Spleen (tissue), 11 donors: ENCODE measurements at regions not wholly inside any gene's neighbourhood (a gene's known extent, or its start where the extent isn't known, plus 50 kb on each side); places are given as distances from the start of the nearest gene placed in this dataset.

Source experiments
- DNase-seq: peaks from one replicate; pipeline ENCODE4 v3.0.0-alpha.2; 2020
- H3K27ac ChIP-seq, 8 donors: fragments of 200-600 bp; sonication (generic) in 7 of 8; 1 replicate in 4 of 8; 2 replicates in 4 of 8; pipeline versions ENCODE4 v1.5.0 to v1.8.0; 2016 to 2021; ENCODE audit warnings: inconsistent platforms in 4 of 8, mild to moderate bottlenecking in 4 of 8, moderate library complexity in 1 of 8
- H3K27me3 ChIP-seq, 7 donors: fragments of 200-600 bp; sonication (generic) in 6 of 7; replicated peaks in 1 of 7; 1 replicate in 4 of 7; 2 replicates in 3 of 7; pipeline versions ENCODE4 v1.5.0 to v1.8.0; 2016 to 2021; ENCODE audit warnings: inconsistent platforms in 3 of 7, mild to moderate bottlenecking in 1 of 7
- H3K36me3 ChIP-seq, 6 donors: fragments of 200-600 bp; sonication (generic) in 5 of 6; 1 replicate in 4 of 6; 2 replicates in 2 of 6; pipeline versions ENCODE4 v1.5.0 to v1.8.0; 2016 to 2021; ENCODE audit warnings: inconsistent platforms in 2 of 6
- H3K4me1 ChIP-seq, 6 donors: fragments of 200-600 bp; sonication (generic) in 5 of 6; 1 replicate in 3 of 6; 2 replicates in 3 of 6; pipeline versions ENCODE4 v1.5.0 to v1.8.0; 2016 to 2021; ENCODE audit warnings: inconsistent platforms in 3 of 6
- H3K4me3 ChIP-seq, 8 donors: fragments of 200-600 bp; sonication (generic) in 7 of 8; 1 replicate in 4 of 8; 2 replicates in 4 of 8; pipeline versions ENCODE4 v1.5.0 to v1.8.0; 2016 to 2021; ENCODE audit warnings: inconsistent platforms in 4 of 8, mild to moderate bottlenecking in 4 of 8, moderate library complexity in 2 of 8
- H3K9me3 ChIP-seq, 8 donors: fragments of 200-600 bp; sonication (generic) in 7 of 8; 1 replicate in 4 of 8; 2 replicates in 4 of 8; pipeline versions ENCODE4 v1.5.0 to v1.8.0; 2016 to 2021; ENCODE audit warnings: inconsistent platforms in 4 of 8
- POLR2A ChIP-seq, 3 donors: fragments of 450-650 bp; IDR thresholded peaks; one replicate each; pipeline ENCODE4 v1.5.1; 2017; ENCODE audit warnings: antibody characterized with exemption in 3 of 3, mild to moderate bottlenecking in 1 of 3
- POLR2AphosphoS5 ChIP-seq, 3 donors: sonication (generic); formaldehyde crosslinking; IDR thresholded peaks; one replicate each; pipeline ENCODE4 v1.5.1; 2017; ENCODE audit warnings: antibody characterized with exemption in 3 of 3
- WGBS, 5 donors: extraction: QIAGEN DNeasy Blood & Tissue Kit in 3 of 5; methylation state at CpG; one replicate each; pipeline versions ENCODE4 v1.1.5 to v1.1.7; 2013 to 2018; 5-methylcytosine and 5-hydroxymethylcytosine counted together
- intact Hi-C: fragments of 100-400 bp; cut with DNase I; formaldehyde crosslinking; loops from one replicate; pipeline ENCODE4 v1.15.0; 2023; ENCODE audit warnings: low total_unique reads
- TF ChIP-seq, protein P1 (sequence below), 11 experiments: fragments of 200-600 bp in 7 of 11; fragments of 450-650 bp in 4 of 11; sonication (generic) in 4 of 11; IDR thresholded peaks in 8 of 11; conservative IDR thresholded peaks in 3 of 11; 1 replicate in 7 of 11; 2 replicates in 4 of 11; pipeline versions ENCODE4 v1.4.0 to v1.8.0; 2016 to 2021; ENCODE audit warnings: antibody characterized with exemption in 11 of 11, inconsistent platforms in 4 of 11, mild to moderate bottlenecking in 1 of 11
- donor health status: healthy with polysubstance abuse.
- donor health status: DM: no; HTN: no; CAD: no; lungs with moderate emphysema.
- donor health status: DM: no; HTN: no; CAD: no.
- donor health status: Bipolar disorder and iron deficiency.
- donor health status: healthy.
- donor health status: DM: no; HTN: no; CAD: no.
- donor health status: DM: yes; HTN: yes; CAD: no.

DNA sequence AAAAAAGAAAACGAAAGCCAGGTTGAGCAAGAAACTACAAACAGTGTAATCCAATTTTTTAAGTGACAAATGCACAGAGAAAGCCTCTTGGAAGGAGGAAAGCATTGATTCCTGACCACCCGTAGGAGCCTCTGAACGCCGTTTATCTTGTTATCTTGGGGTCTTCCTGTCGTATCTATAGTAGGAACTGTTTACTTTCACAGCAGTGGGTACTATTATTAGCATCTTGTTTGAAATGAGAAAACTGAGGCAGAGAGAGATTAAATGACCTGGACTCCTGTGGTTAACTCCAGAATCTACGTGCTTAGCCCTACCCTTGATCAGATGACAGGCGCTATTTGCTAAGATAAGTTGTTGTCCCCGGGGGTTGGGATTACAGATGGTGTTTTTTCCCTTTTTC lies 196.7 kb upstream of the FOXF1 start:
- no peaks in the 10 kb centered on the region for H3K4me1 ChIP-seq
- intact Hi-C loops = no loop called here
- peaks cover 0 to 43% (median 0%) of the 10 kb centered on the region in 7 donors for H3K27me3 ChIP-seq
- no peak overlapping the region for H3K4me3 ChIP-seq
- no peaks in the 10 kb centered on the region for H3K9me3 ChIP-seq
- no peaks in the 10 kb centered on the region for H3K36me3 ChIP-seq
- TF ChIP-seq POLR2AphosphoS5 (IDR thresholded peaks at IDR 0.05) (no peak), POLR2A (IDR thresholded peaks at IDR 0.05) (no peak)
- TF ChIP-seq, protein P1, sequence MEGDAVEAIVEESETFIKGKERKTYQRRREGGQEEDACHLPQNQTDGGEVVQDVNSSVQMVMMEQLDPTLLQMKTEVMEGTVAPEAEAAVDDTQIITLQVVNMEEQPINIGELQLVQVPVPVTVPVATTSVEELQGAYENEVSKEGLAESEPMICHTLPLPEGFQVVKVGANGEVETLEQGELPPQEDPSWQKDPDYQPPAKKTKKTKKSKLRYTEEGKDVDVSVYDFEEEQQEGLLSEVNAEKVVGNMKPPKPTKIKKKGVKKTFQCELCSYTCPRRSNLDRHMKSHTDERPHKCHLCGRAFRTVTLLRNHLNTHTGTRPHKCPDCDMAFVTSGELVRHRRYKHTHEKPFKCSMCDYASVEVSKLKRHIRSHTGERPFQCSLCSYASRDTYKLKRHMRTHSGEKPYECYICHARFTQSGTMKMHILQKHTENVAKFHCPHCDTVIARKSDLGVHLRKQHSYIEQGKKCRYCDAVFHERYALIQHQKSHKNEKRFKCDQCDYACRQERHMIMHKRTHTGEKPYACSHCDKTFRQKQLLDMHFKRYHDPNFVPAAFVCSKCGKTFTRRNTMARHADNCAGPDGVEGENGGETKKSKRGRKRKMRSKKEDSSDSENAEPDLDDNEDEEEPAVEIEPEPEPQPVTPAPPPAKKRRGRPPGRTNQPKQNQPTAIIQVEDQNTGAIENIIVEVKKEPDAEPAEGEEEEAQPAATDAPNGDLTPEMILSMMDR (IDR thresholded peaks at IDR 0.05 in 8 of 11, conservative IDR thresholded peaks at IDR 0.05 in 3 of 11) = no peak
- WGBS, 5 donors = 27 to 37% (median 32%) methylated on average over 8 of the region's 8 CpGs
- DNase-seq = no peak
- no peak overlapping the region for H3K27ac ChIP-seq

DNA sequence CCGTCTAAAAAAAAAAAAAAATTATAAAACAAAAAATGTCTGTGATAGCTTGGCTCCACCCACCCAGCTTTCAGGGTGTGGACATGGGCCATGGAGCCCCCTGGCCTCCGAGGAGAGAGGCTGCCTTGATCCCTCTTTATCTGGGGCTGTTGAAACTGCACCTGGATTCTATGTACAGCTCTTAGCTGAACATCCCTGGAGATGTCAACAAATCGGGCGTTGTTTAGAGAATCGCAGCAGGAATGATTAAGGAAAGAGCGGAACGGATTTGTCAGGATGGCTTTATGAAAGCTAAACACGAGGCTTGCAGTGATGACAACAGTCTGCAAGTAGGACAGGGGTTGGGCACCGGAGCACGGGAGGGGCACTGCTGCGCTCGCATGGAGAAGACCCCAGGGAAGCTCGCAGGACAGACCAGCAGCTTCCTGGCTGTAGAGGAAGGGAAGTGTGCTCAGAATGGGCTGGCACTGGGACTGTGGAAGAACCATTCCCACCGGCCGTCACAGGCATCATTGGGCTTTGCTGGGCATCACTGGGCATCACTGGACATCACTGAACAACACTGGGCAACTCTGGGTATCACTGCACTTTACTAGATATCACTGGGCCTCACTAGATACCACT lies 195.8 kb upstream of the FOXF1 start:
- DNase-seq = no peak
- peaks cover 0 to 46% (median 2%) of the 10 kb centered on the region in 7 donors for H3K27me3 ChIP-seq
- H3K4me3 ChIP-seq = no peak overlapping the region
- no peaks in the 10 kb centered on the region for H3K9me3 ChIP-seq
- WGBS, 5 donors = 70 to 77% (median 74%) methylated on average over 15 of the region's 15 CpGs
- H3K36me3 ChIP-seq = no peaks in the 10 kb centered on the region
- H3K4me1 ChIP-seq = no peaks in the 10 kb centered on the region
- H3K27ac ChIP-seq = no peak overlapping the region
- TF ChIP-seq POLR2AphosphoS5 (IDR thresholded peaks at IDR 0.05) (no peak), POLR2A (IDR thresholded peaks at IDR 0.05) (no peak)
- TF ChIP-seq, protein P1 (IDR thresholded peaks at IDR 0.05 in 8 of 11, conservative IDR thresholded peaks at IDR 0.05 in 3 of 11) = no peak
- intact Hi-C loops = no loop called here

DNA sequence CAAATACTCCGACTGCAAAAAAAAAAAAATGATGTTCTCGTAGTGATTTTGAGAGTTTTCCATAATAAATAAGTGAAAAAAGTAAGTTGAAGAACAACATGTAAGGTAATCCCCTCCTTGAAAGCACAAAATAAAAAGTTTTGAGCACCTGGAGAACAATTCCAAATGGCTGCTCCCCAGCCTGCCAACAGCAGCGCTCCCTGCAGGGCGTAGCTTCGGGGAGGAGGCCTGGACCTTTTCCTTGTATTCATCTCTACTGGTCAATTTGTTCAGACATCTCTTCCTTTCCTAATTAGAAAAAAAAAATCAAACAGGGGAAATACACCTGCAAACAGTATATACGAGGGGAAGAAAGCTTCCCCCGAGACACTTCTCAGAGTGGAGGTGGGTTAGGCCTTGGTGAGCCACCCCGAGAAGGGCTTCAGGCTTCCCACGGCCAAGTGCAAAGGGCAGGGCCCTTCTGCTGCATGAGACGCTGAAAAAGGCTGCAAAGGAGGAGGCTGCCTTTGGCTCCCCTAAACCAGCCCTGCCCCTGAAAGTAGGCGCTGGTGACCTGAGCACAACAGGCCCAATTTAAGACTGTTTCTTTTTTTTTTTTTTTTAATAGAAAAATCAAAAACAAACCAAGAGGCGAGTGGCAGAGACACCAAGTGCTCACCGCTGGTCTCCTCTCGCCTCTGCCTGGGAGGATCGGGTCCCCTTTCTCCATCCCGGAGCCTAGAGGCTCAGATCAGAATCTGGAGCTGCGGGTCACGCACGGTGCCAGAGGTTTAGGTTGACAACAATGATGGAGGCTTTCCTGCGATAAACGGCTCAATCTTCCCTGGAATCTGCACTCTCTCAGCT lies 193.1 kb upstream of the FOXF1 start:
- Histone ChIP-seq H3K27ac (no peak overlapping the region), H3K9me3 (no peaks in the 10 kb centered on the region), H3K4me3 (no peak overlapping the region), H3K36me3 (no peaks in the 10 kb centered on the region), H3K4me1 (no peaks in the 10 kb centered on the region), H3K27me3 (peaks cover 0 to 59% (median 4%) of the 10 kb centered on the region in 7 donors)
- peak; percentile 57 for DNase-seq
- no peak for TF ChIP-seq POLR2A (IDR thresholded peaks at IDR 0.05)
- TF ChIP-seq, protein P1 (IDR thresholded peaks at IDR 0.05 in 8 of 11, conservative IDR thresholded peaks at IDR 0.05 in 3 of 11) = no peak
- WGBS, 5 donors = 81 to 87% (median 84%) methylated on average over 21 of the region's 21 CpGs
- intact Hi-C loops = no loop called here
